HG02973 (cell line): ENCODE measurements at regions not wholly inside any gene's neighbourhood (a gene's known extent, or its start where the extent isn't known, plus 50 kb on each side); places are given as distances from the start of the nearest gene placed in this dataset.
"Not testable (repeated sequence)": the region's sequence is repeated elsewhere in the genome, so short reads cannot be mapped to it uniquely, and the experiment has no call there.

ENCODE experiments used
- ATAC-seq: cut with Tn5 transposase; IDR thresholded peaks from one replicate; pipeline ENCODE4 v1.9.1; 2021; ENCODE audit warnings: moderate library complexity; ENCODE audit not compliant: unreplicated experiment

- ATAC-seq: no peak
Measured at GRCh38 chr10:78654047-78654590, 414.6 kb upstream of the ZMIZ1 start.

- ATAC-seq: no peak
Measured at GRCh38 chr10:78655979-78656378, 412.8 kb upstream of the ZMIZ1 start.

- ATAC-seq: no peak
Measured at GRCh38 chr10:78656417-78657162, 412.2 kb upstream of the ZMIZ1 start.

- ATAC-seq: no peak
Measured at GRCh38 chr10:78657163-78657861, 411.5 kb upstream of the ZMIZ1 start.

- ATAC-seq: no peak
Measured at GRCh38 chr10:78657862-78658165, 411.0 kb upstream of the ZMIZ1 start.

GRCh38 chr10:78658645-78659597 lies 409.8 kb upstream of the ZMIZ1 start:
- peak; percentile 53 for ATAC-seq

- ATAC-seq: no peak
Measured at GRCh38 chr10:78659598-78659967, 409.2 kb upstream of the ZMIZ1 start.

GRCh38 chr10:78660446-78661106 lies 408.2 kb upstream of the ZMIZ1 start:
- ATAC-seq: no peak

- ATAC-seq: no peak
Measured at GRCh38 chr10:78663721-78664120, 405.0 kb upstream of the ZMIZ1 start.

GRCh38 chr10:78664929-78665553 lies 403.7 kb upstream of the ZMIZ1 start:
- no peak for ATAC-seq

GRCh38 chr10:78672918-78673317 lies 395.8 kb upstream of the ZMIZ1 start:
- ATAC-seq: no peak

- ATAC-seq: not testable (repeated sequence)
Measured at GRCh38 chr10:78681141-78681540, 387.6 kb upstream of the ZMIZ1 start.

GRCh38 chr10:78681986-78682385 lies 386.8 kb upstream of the ZMIZ1 start:
- not testable (repeated sequence) for ATAC-seq

GRCh38 chr10:78684947-78685346 lies 383.8 kb upstream of the ZMIZ1 start:
- ATAC-seq: no peak

- ATAC-seq: no peak
Measured at GRCh38 chr10:78685466-78686103, 383.2 kb upstream of the ZMIZ1 start.

GRCh38 chr10:78686444-78687060 lies 382.2 kb upstream of the ZMIZ1 start:
- ATAC-seq: no peak

GRCh38 chr10:78687626-78688025 lies 381.1 kb upstream of the ZMIZ1 start:
- no peak for ATAC-seq

GRCh38 chr10:78688230-78688900 lies 380.4 kb upstream of the ZMIZ1 start:
- no peak for ATAC-seq
